Large intestine (tissue), 3 donors: ENCODE measurements at regions not wholly inside any gene's neighbourhood (a gene's known extent, or its start where the extent isn't known, plus 50 kb on each side); places are given as distances from the start of the nearest gene placed in this dataset.

ENCODE experiments used
- DNase-seq, 2 donors: peaks; one replicate each; pipeline versions ENCODE4 v3.0.0 to v3.0.0-alpha.2; 2013
- H3K27ac ChIP-seq: one replicate; pipeline ENCODE4 v1.5.1; 2013; ENCODE audit warnings: low read length
- H3K27me3 ChIP-seq: 2 replicates; pipeline ENCODE4 v1.6.1; 2013; ENCODE audit warnings: low read length; ENCODE audit not compliant: control insufficient read depth, insufficient read depth
- H3K36me3 ChIP-seq: 2 replicates; pipeline ENCODE4 v1.6.1; 2013; ENCODE audit warnings: low read length; ENCODE audit not compliant: control insufficient read depth, insufficient read depth
- H3K4me1 ChIP-seq: one replicate; pipeline ENCODE4 v1.6.1; 2013; ENCODE audit warnings: low read length; ENCODE audit not compliant: control insufficient read depth, insufficient read depth
- H3K4me3 ChIP-seq: one replicate; pipeline ENCODE4 v1.5.1; 2013; ENCODE audit warnings: low read length
- H3K9me3 ChIP-seq: one replicate; pipeline ENCODE4 v1.6.1; 2013; ENCODE audit warnings: mild to moderate bottlenecking, low read depth, low read length, moderate library complexity; ENCODE audit not compliant: control insufficient read depth
- WGBS: methylation state at CpG from one replicate; pipeline ENCODE4 v1.1.5; 2013; ENCODE audit warnings: low lambda C conversion rate; ENCODE audit not compliant: insufficient coverage; 5-methylcytosine and 5-hydroxymethylcytosine counted together

GRCh38 chr6:112457886-112458285 is 110.8 kb downstream of the RFPL4B start:
- WGBS: no CpG with 5 or more reads among the region's 1 CpG
- no peaks in the 10 kb centered on the region for H3K27me3 ChIP-seq
- H3K36me3 ChIP-seq: no peaks in the 10 kb centered on the region
- H3K9me3 ChIP-seq: no peaks in the 10 kb centered on the region
- H3K4me1 ChIP-seq: no peaks in the 10 kb centered on the region
- H3K27ac ChIP-seq: no peak overlapping the region
- H3K4me3 ChIP-seq: no peak overlapping the region
- no peak for DNase-seq

- H3K4me3 ChIP-seq: no peak overlapping the region
- no peaks in the 10 kb centered on the region for H3K4me1 ChIP-seq
- H3K27ac ChIP-seq: no peak overlapping the region
- WGBS: 49% methylated on average over 2 of the region's 2 CpGs
- DNase-seq: no peak
- no peaks in the 10 kb centered on the region for H3K36me3 ChIP-seq
- no peaks in the 10 kb centered on the region for H3K9me3 ChIP-seq
- H3K27me3 ChIP-seq: no peaks in the 10 kb centered on the region
These were observed 112.7 kb downstream of the RFPL4B start for GRCh38 chr6:112459758-112460304.

- no peak for DNase-seq
- Histone ChIP-seq H3K4me3 (no peak overlapping the region), H3K27ac (no peak overlapping the region), H3K4me1 (no peaks in the 10 kb centered on the region), H3K9me3 (no peaks in the 10 kb centered on the region), H3K27me3 (no peaks in the 10 kb centered on the region), H3K36me3 (no peaks in the 10 kb centered on the region)
- WGBS: no CpG with 5 or more reads among the region's 8 CpGs
These were observed 118.0 kb downstream of the RFPL4B start for GRCh38 chr6:112464901-112465665.

GRCh38 chr6:112466373-112467151 is 119.4 kb downstream of the RFPL4B start:
- Histone ChIP-seq H3K9me3 (no peaks in the 10 kb centered on the region), H3K27ac (no peak overlapping the region), H3K27me3 (no peaks in the 10 kb centered on the region), H3K4me1 (no peaks in the 10 kb centered on the region), H3K4me3 (no peak overlapping the region), H3K36me3 (no peaks in the 10 kb centered on the region)
- 67% methylated on average over 1 of the region's 1 CpG for WGBS
- DNase-seq: no peak

GRCh38 chr6:112468359-112468758 is 121.2 kb downstream of the RFPL4B start:
- H3K27ac ChIP-seq: no peak overlapping the region
- no peak for DNase-seq
- 40% methylated on average over 1 of the region's 3 CpGs for WGBS

GRCh38 chr6:112469306-112469705 is 122.2 kb downstream of the RFPL4B start:
- no peak overlapping the region for H3K27ac ChIP-seq
- DNase-seq: no peak
- 95% methylated on average over 2 of the region's 2 CpGs for WGBS

More at GRCh38 chr6:112468359-112468758, 121.2 kb downstream of the RFPL4B start:
- Histone ChIP-seq H3K27me3 (no peaks in the 10 kb centered on the region), H3K4me3 (no peak overlapping the region), H3K4me1 (no peaks in the 10 kb centered on the region), H3K36me3 (no peaks in the 10 kb centered on the region), H3K9me3 (no peaks in the 10 kb centered on the region)

GRCh38 chr6:112470376-112470775 is 123.2 kb downstream of the RFPL4B start:
- WGBS: 100% methylated on average over 1 of the region's 4 CpGs
- no peak for DNase-seq
- H3K27ac ChIP-seq: no peak overlapping the region
- H3K27me3 ChIP-seq: no peaks in the 10 kb centered on the region
- H3K36me3 ChIP-seq: no peaks in the 10 kb centered on the region
- no peak overlapping the region for H3K4me3 ChIP-seq
- no peaks in the 10 kb centered on the region for H3K9me3 ChIP-seq
- H3K4me1 ChIP-seq: no peaks in the 10 kb centered on the region

More at GRCh38 chr6:112469306-112469705, 122.2 kb downstream of the RFPL4B start:
- H3K4me1 ChIP-seq: no peaks in the 10 kb centered on the region
- H3K4me3 ChIP-seq: no peak overlapping the region
- H3K36me3 ChIP-seq: no peaks in the 10 kb centered on the region
- H3K27me3 ChIP-seq: no peaks in the 10 kb centered on the region
- no peaks in the 10 kb centered on the region for H3K9me3 ChIP-seq

GRCh38 chr6:112470950-112471349 is 123.8 kb downstream of the RFPL4B start:
- no peaks in the 10 kb centered on the region for H3K4me1 ChIP-seq
- no peaks in the 10 kb centered on the region for H3K9me3 ChIP-seq
- no peak for DNase-seq
- H3K36me3 ChIP-seq: no peaks in the 10 kb centered on the region
- H3K27ac ChIP-seq: no peak overlapping the region
- H3K27me3 ChIP-seq: no peaks in the 10 kb centered on the region
- no peak overlapping the region for H3K4me3 ChIP-seq
- no CpG with 5 or more reads among the region's 1 CpG for WGBS

GRCh38 chr6:112475083-112475482 is 128.0 kb downstream of the RFPL4B start:
- Histone ChIP-seq H3K4me3 (no peak overlapping the region), H3K4me1 (no peaks in the 10 kb centered on the region), H3K27ac (no peak overlapping the region), H3K36me3 (no peaks in the 10 kb centered on the region), H3K9me3 (no peaks in the 10 kb centered on the region), H3K27me3 (no peaks in the 10 kb centered on the region)
- DNase-seq: no peak

GRCh38 chr6:112477125-112477524 is 130.0 kb downstream of the RFPL4B start:
- Histone ChIP-seq H3K27me3 (no peaks in the 10 kb centered on the region), H3K9me3 (no peaks in the 10 kb centered on the region), H3K27ac (no peak overlapping the region), H3K4me3 (no peak overlapping the region), H3K36me3 (no peaks in the 10 kb centered on the region), H3K4me1 (no peaks in the 10 kb centered on the region)
- DNase-seq: no peak
- no CpG with 5 or more reads among the region's 5 CpGs for WGBS
